ENCODE measurements at regions not wholly inside any gene's neighbourhood (a gene's known extent, or its start where the extent isn't known, plus 50 kb on each side); places are given as distances from the start of the nearest gene placed in this dataset.

DNA sequence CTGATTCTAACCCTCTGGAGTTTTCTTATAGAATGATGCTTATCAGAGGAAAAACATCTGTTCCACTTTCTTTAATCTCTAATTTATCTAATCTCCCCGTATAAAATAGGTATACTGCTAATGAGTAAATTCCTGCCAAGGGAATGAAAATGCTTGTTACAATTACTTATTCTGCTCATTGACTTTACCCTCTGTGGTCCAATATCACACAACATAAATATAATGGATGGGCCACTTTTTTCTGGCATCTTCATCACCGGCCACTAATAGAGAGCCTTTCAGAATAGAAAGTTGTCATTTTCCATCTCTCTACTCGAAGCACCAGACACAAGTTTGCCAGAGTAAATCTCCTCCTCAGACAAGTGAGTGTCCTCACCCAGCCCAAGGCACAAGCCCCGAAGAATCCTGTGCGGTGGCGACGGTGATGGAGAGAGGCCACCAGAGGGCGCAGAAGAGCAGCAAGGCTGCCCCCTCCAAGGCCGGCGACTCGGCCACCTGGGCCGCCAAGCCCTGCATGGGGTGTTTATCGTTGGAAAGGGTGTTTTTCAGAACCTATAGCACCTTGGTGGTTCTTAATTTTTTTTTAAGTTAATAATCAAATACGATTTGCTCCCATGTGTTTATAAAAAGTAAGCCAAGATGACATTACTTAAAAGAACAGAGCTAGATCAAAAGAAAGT lies 212.9 kb upstream of the ARID1B start:
- intact Hi-C loops (cut with DNase I): loop anchor here (2.0 to 5.0 kb wide), 5 partner anchors 123 to 711 kb away; partner anchors contain the start of gene ARID1B
- Histone ChIP-seq H3K4me3 (no peak overlapping the region), H3K27ac (peak overlapping the region in 2 of 4 donors; percentile 18 to 27), H3K27me3 (no peaks in the 10 kb centered on the region), H3K36me3 (no peaks in the 10 kb centered on the region), H3K9me3 (no peaks in the 10 kb centered on the region), H3K4me1 (peaks cover 0 to 15% (median 6%) of the 10 kb centered on the region in 4 donors)
- WGBS, 2 donors: 3 to 13% methylated on average over 14 of the region's 14 CpGs
- TF ChIP-seq, protein P1, sequence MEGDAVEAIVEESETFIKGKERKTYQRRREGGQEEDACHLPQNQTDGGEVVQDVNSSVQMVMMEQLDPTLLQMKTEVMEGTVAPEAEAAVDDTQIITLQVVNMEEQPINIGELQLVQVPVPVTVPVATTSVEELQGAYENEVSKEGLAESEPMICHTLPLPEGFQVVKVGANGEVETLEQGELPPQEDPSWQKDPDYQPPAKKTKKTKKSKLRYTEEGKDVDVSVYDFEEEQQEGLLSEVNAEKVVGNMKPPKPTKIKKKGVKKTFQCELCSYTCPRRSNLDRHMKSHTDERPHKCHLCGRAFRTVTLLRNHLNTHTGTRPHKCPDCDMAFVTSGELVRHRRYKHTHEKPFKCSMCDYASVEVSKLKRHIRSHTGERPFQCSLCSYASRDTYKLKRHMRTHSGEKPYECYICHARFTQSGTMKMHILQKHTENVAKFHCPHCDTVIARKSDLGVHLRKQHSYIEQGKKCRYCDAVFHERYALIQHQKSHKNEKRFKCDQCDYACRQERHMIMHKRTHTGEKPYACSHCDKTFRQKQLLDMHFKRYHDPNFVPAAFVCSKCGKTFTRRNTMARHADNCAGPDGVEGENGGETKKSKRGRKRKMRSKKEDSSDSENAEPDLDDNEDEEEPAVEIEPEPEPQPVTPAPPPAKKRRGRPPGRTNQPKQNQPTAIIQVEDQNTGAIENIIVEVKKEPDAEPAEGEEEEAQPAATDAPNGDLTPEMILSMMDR (IDR thresholded peaks at IDR 0.05): peak; percentile 80 to 93 (median 90)
- TF ChIP-seq POLR2AphosphoS5 (IDR thresholded peaks at IDR 0.05) (peak in 3 of 4 donors; percentile 29 to 45 (median 31)), POLR2A (IDR thresholded peaks at IDR 0.05) (no peak), EP300 (IDR thresholded peaks at IDR 0.05) (no peak)
- peak; percentile 90 for DNase-seq

DNA sequence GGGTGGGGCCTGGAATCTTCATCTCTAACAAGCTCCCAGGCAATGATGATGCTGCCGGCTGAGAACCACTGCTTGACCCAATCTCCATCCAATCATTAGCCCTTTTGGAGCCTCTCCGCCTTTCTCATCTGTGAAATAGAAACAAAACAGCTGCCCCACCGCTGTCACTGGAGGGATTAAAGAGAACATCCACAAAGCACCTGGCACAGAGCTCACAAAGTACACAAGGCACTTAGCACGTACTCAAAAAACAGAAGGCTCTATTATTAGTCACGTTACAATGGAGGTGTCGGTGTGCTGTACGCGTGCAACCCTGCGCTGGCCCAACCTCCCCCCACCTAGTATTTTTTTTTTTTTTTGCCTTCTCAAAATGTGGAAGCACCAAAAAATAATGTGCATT lies 213.5 kb upstream of the ARID1B start:
- intact Hi-C loops (cut with DNase I): loop anchor here (2.0 to 5.0 kb wide), 5 partner anchors 124 to 711 kb away; partner anchors contain the start of gene ARID1B
- Histone ChIP-seq H3K27ac (peak overlapping the region in 2 of 4 donors; percentile 18 to 20), H3K4me1 (peaks cover 0 to 15% (median 6%) of the 10 kb centered on the region in 4 donors), H3K36me3 (no peaks in the 10 kb centered on the region), H3K27me3 (no peaks in the 10 kb centered on the region), H3K4me3 (no peak overlapping the region), H3K9me3 (no peaks in the 10 kb centered on the region)
- peak in 1 of 4 donors; percentile 60 for TF ChIP-seq EP300 (IDR thresholded peaks at IDR 0.05)
- TF ChIP-seq POLR2A (IDR thresholded peaks at IDR 0.05): no peak
- TF ChIP-seq, protein P1 (IDR thresholded peaks at IDR 0.05): no peak
- TF ChIP-seq POLR2AphosphoS5 (IDR thresholded peaks at IDR 0.05): peak in 3 of 4 donors; percentile 31 to 71 (median 45)
- 55 to 70% methylated on average over 9 of the region's 9 CpGs for WGBS, 2 donors
- no peak for DNase-seq

DNA sequence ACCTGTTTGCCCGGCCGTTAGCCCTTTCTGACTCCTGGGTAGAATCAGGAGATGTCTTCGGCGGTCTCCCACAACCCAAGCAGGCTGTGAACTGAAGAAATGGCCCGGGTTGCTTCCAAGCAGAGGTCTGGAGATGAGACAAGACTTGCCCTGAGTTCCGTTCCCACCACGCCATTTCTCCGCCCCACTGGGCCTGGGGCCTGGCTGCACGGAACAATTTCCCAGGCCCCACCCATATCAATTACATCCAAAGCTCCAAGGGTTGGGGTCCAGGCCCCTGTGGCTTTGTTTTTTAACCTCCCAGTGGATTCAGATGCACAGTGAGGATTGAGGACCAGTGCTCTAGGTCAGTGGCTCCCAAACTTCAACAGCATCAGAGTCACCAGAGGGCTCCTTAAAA lies 214.5 kb upstream of the ARID1B start:
- no peak for DNase-seq
- 93 to 95% methylated on average over 9 of the region's 9 CpGs for WGBS, 2 donors
- Histone ChIP-seq H3K27me3 (no peaks in the 10 kb centered on the region), H3K27ac (no peak overlapping the region), H3K4me3 (no peak overlapping the region), H3K9me3 (no peaks in the 10 kb centered on the region), H3K36me3 (no peaks in the 10 kb centered on the region), H3K4me1 (peaks cover 0 to 20% (median 6%) of the 10 kb centered on the region in 4 donors)
- TF ChIP-seq EP300 (IDR thresholded peaks at IDR 0.05) (no peak), POLR2A (IDR thresholded peaks at IDR 0.05) (no peak), POLR2AphosphoS5 (IDR thresholded peaks at IDR 0.05) (no peak)
- TF ChIP-seq, protein P1 (IDR thresholded peaks at IDR 0.05): no peak
- intact Hi-C loops (cut with DNase I): loop anchor here (5.0 kb wide), 2 partner anchors 125 to 215 kb away; partner anchors contain the start of gene ARID1B

DNA sequence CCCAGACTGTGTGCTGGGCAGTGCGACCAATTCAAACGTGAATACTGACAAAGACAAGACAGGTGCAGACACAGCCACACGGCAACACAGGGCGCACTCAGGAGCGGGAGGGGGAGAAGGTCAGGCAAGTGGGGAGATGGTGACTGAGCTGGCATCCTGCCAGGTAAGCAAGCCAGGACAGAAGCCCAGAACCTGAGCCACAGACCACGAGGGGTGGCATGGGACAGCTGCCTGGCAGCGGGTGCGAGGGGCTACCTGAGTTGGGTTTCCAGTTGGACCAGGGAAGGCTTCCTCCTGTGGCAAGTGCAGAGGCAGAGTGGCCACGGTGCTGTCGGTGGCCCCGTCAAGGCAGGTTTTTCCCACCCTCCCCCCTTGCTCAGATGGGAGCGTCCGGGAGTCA lies 215.2 kb upstream of the ARID1B start:
- no peaks in the 10 kb centered on the region for H3K9me3 ChIP-seq
- H3K27me3 ChIP-seq: no peaks in the 10 kb centered on the region
- no peak for DNase-seq
- WGBS, 2 donors: 87 to 95% methylated on average over 13 of the region's 13 CpGs
- no peak overlapping the region for H3K4me3 ChIP-seq
- H3K4me1 ChIP-seq: peaks cover 0 to 25% (median 7%) of the 10 kb centered on the region in 4 donors
- H3K36me3 ChIP-seq: no peaks in the 10 kb centered on the region
- TF ChIP-seq EP300 (IDR thresholded peaks at IDR 0.05): no peak
- H3K27ac ChIP-seq: no peak overlapping the region
- intact Hi-C loops (cut with DNase I): loop anchor here (5.0 kb wide), 2 partner anchors 125 to 215 kb away; partner anchors contain the start of gene ARID1B

DNA sequence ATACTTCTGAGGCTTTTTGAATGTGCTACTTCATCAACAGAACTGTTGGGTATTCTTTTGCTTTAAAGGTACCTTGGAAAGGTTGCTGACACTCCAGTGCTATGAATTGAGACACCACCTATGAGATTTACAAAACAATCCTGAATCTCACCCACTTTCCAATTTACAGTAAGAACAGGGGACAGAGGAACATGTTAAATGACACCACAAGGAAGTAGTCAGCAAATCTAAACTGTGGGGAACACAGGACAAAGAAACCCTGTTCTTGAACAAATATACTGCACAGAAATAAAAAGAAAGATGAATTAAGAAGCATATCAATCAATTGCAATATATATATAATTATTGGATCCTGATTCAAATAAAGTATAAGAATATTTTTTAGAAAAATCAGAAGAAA lies 216.7 kb upstream of the ARID1B start:
- Histone ChIP-seq H3K4me3 (no peak overlapping the region), H3K9me3 (no peaks in the 10 kb centered on the region), H3K27ac (no peak overlapping the region), H3K4me1 (peaks cover 0 to 25% (median 7%) of the 10 kb centered on the region in 4 donors), H3K36me3 (no peaks in the 10 kb centered on the region), H3K27me3 (no peaks in the 10 kb centered on the region)
- no peak for DNase-seq
- TF ChIP-seq, protein P1 (IDR thresholded peaks at IDR 0.05): no peak
- TF ChIP-seq EP300 (IDR thresholded peaks at IDR 0.05): no peak
- TF ChIP-seq POLR2AphosphoS5 (IDR thresholded peaks at IDR 0.05): no peak
- intact Hi-C loops (cut with DNase I): loop anchor here (5.0 kb wide), 2 partner anchors 127 to 217 kb away; partner anchors contain the start of gene ARID1B

Measured in sigmoid colon (tissue), 6 donors.